ENCODE measurements at regions not wholly inside any gene's neighbourhood (a gene's known extent, or its start where the extent isn't known, plus 50 kb on each side); places are given as distances from the start of the nearest gene placed in this dataset.

DNA sequence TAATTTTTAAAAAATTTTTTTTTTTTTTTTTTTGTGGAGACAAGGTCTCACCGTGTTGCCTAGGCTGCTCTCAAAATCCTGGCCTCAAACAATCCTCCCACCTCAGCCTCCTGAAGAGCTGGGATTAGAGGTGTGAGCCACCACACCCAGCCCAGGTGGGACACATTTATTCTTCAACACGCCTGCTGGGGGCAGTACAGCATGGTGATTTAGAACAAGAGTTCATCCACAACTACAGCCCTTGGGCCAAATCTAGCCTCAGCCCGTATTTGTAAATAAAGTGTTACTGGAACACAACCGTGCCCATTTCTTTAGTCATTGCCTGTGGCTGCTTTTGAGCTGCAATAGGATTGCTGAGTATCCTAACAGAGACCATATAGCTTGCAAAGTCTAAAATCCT is 92.8 kb downstream of the KATNIP start:
- H3K4me3 ChIP-seq (replicated peaks; ENCODE audit: insufficient read depth, low read length) = no peak overlapping the region
- H3K27me3 ChIP-seq (ENCODE audit: insufficient read depth, poor library complexity, severe bottlenecking) = no peaks in the 10 kb centered on the region
- TF ChIP-seq SPI1 (IDR thresholded peaks at IDR 0.05; ENCODE audit: borderline replicate concordance, low read depth) = no peak
- TF ChIP-seq, protein P1, sequence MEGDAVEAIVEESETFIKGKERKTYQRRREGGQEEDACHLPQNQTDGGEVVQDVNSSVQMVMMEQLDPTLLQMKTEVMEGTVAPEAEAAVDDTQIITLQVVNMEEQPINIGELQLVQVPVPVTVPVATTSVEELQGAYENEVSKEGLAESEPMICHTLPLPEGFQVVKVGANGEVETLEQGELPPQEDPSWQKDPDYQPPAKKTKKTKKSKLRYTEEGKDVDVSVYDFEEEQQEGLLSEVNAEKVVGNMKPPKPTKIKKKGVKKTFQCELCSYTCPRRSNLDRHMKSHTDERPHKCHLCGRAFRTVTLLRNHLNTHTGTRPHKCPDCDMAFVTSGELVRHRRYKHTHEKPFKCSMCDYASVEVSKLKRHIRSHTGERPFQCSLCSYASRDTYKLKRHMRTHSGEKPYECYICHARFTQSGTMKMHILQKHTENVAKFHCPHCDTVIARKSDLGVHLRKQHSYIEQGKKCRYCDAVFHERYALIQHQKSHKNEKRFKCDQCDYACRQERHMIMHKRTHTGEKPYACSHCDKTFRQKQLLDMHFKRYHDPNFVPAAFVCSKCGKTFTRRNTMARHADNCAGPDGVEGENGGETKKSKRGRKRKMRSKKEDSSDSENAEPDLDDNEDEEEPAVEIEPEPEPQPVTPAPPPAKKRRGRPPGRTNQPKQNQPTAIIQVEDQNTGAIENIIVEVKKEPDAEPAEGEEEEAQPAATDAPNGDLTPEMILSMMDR (IDR thresholded peaks at IDR 0.05; ENCODE audit: insufficient read depth, low read length) = peak; percentile 2
- TF ChIP-seq GABPA (IDR thresholded peaks at IDR 0.05; ENCODE audit: low read depth) = no peak
- TF ChIP-seq POLR2AphosphoS5 (IDR thresholded peaks at IDR 0.05; ENCODE audit: low read depth) = no peak
- no peak overlapping the region for H3K27ac ChIP-seq (replicated peaks)
- DNase-seq (ENCODE audit: low read depth in 1 of 2, low spot score in 1 of 2) = peak in 1 of 2 experiments; percentile 7

DNA sequence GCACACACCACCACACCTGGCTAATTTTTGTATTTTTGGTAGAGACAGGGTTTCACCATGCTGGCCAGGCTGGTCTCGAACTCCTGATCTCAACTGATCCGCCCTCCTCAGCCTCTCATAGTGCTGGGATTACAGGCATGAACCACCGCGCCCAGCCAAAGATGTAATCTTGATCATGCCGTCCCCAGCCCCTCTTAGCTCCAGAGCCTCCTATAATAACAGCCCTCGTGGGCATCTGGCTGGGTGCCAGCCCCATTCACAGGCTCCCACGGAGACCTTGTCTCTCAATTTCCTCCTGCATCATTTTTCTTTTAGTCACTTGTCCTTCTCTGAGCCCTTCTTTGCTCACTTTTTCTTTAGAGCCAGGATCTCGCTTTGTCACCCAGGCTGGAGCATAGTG is 94.2 kb downstream of the KATNIP start:
- no peak for DNase-seq (ENCODE audit: low read depth in 1 of 2, low spot score in 1 of 2)
- Histone ChIP-seq H3K4me3 (replicated peaks; ENCODE audit: insufficient read depth, low read length) (no peak overlapping the region), H3K27me3 (ENCODE audit: insufficient read depth, poor library complexity, severe bottlenecking) (no peaks in the 10 kb centered on the region), H3K27ac (replicated peaks) (no peak overlapping the region)
- TF ChIP-seq SPI1 (IDR thresholded peaks at IDR 0.05; ENCODE audit: borderline replicate concordance, low read depth) (no peak), POLR2AphosphoS5 (IDR thresholded peaks at IDR 0.05; ENCODE audit: low read depth) (no peak), GABPA (IDR thresholded peaks at IDR 0.05; ENCODE audit: low read depth) (no peak)
- TF ChIP-seq, protein P2, sequence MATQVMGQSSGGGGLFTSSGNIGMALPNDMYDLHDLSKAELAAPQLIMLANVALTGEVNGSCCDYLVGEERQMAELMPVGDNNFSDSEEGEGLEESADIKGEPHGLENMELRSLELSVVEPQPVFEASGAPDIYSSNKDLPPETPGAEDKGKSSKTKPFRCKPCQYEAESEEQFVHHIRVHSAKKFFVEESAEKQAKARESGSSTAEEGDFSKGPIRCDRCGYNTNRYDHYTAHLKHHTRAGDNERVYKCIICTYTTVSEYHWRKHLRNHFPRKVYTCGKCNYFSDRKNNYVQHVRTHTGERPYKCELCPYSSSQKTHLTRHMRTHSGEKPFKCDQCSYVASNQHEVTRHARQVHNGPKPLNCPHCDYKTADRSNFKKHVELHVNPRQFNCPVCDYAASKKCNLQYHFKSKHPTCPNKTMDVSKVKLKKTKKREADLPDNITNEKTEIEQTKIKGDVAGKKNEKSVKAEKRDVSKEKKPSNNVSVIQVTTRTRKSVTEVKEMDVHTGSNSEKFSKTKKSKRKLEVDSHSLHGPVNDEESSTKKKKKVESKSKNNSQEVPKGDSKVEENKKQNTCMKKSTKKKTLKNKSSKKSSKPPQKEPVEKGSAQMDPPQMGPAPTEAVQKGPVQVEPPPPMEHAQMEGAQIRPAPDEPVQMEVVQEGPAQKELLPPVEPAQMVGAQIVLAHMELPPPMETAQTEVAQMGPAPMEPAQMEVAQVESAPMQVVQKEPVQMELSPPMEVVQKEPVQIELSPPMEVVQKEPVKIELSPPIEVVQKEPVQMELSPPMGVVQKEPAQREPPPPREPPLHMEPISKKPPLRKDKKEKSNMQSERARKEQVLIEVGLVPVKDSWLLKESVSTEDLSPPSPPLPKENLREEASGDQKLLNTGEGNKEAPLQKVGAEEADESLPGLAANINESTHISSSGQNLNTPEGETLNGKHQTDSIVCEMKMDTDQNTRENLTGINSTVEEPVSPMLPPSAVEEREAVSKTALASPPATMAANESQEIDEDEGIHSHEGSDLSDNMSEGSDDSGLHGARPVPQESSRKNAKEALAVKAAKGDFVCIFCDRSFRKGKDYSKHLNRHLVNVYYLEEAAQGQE (IDR thresholded peaks at IDR 0.05; ENCODE audit: insufficient replicate concordance, low read depth) = no peak
- TF ChIP-seq, protein P1 (IDR thresholded peaks at IDR 0.05; ENCODE audit: insufficient read depth, low read length) = no peak

DNA sequence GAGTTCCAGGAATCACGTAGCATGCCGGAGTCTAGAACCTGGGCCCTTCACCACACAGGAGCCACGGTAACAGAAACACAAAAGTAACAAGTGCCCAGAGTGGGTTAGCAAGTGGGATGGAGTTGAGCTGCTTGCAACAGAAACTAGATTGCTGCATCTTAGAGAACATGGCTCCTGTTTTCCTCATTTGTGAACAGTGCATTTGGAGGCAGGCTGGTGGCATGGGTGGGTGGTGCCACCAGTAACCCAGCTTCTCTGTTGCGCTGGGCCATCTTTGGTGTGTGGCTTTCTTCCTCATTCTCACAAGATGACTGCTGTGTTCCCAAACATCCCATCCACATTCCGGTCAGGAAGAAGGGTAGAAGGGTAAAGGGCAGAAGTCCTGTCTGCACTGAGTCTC is 95.5 kb downstream of the KATNIP start:
- Histone ChIP-seq H3K4me3 (replicated peaks; ENCODE audit: insufficient read depth, low read length) (no peak overlapping the region), H3K27ac (replicated peaks) (no peak overlapping the region), H3K27me3 (ENCODE audit: insufficient read depth, poor library complexity, severe bottlenecking) (no peaks in the 10 kb centered on the region)
- no peak for DNase-seq (ENCODE audit: low read depth in 1 of 2, low spot score in 1 of 2)
- TF ChIP-seq GABPA (IDR thresholded peaks at IDR 0.05; ENCODE audit: low read depth) (no peak), SPI1 (IDR thresholded peaks at IDR 0.05; ENCODE audit: borderline replicate concordance, low read depth) (no peak), POLR2AphosphoS5 (IDR thresholded peaks at IDR 0.05; ENCODE audit: low read depth) (no peak)
- TF ChIP-seq, protein P1 (IDR thresholded peaks at IDR 0.05; ENCODE audit: insufficient read depth, low read length) = no peak
- TF ChIP-seq, protein P2 (IDR thresholded peaks at IDR 0.05; ENCODE audit: insufficient replicate concordance, low read depth) = no peak

DNA sequence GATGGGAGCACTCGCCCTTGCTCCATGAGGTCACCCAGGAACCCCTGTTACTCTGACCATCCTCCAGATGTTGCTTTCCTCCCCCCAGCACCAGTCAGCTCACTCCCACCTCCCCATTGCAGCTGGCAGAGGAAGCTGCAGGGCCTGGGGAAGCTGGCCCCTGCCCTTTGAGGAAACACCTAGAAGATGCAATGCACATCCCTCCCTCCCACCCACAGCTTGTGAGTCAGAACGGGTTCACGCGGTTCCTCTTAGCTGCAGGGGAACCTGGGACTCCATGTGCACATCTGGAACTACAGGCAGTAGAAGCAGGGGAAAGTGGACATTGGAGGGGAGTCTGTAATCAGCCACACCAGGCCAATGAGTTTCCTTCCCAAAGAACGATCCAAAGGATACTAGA is 96.9 kb downstream of the KATNIP start:
- no peak overlapping the region for H3K4me3 ChIP-seq (replicated peaks; ENCODE audit: insufficient read depth, low read length)
- H3K27ac ChIP-seq (replicated peaks) = no peak overlapping the region

More for the DNA sequence above, 96.9 kb downstream of the KATNIP start:
- TF ChIP-seq SPI1 (IDR thresholded peaks at IDR 0.05; ENCODE audit: borderline replicate concordance, low read depth) = 0 out of 2 replicates have a peak, but pooled peaks have one; percentile 20
- no peak for TF ChIP-seq GABPA (IDR thresholded peaks at IDR 0.05; ENCODE audit: low read depth)
- DNase-seq (ENCODE audit: low read depth in 1 of 2, low spot score in 1 of 2) = peak; percentile 54 to 69
- no peaks in the 10 kb centered on the region for H3K27me3 ChIP-seq (ENCODE audit: insufficient read depth, poor library complexity, severe bottlenecking)

Data from HL-60 (cell line).